Hepatocyte (in vitro differentiated cells): ENCODE measurements at regions not wholly inside any gene's neighbourhood (a gene's known extent, or its start where the extent isn't known, plus 50 kb on each side); places are given as distances from the start of the nearest gene placed in this dataset.

Experiments
- DNase-seq: peaks from one replicate; pipeline ENCODE4 v3.0.0-alpha.2; 2016; ENCODE audit warnings: low spot score
- H2AFZ ChIP-seq: fragments of 200-600 bp; sonication (generic); 2 replicates; pipeline ENCODE4 v1.6.0; 2016; ENCODE audit warnings: antibody characterized with exemption, mild to moderate bottlenecking
- H3K27ac ChIP-seq: fragments of 200-600 bp; sonication (generic); 2 replicates; pipeline ENCODE4 v1.5.1; 2016; ENCODE audit warnings: mild to moderate bottlenecking
- H3K27me3 ChIP-seq: fragments of 200-600 bp; sonication (generic); 2 replicates; pipeline ENCODE4 v1.6.1; 2016
- H3K36me3 ChIP-seq: fragments of 200-600 bp; sonication (generic); replicated peaks from 2 replicates; pipeline ENCODE4 v1.5.1; 2016; ENCODE audit warnings: low read depth; ENCODE audit not compliant: insufficient read depth
- H3K4me1 ChIP-seq: fragments of 200-600 bp; sonication (generic); 2 replicates; pipeline ENCODE4 v1.5.1; 2016; ENCODE audit warnings: mild to moderate bottlenecking, moderate library complexity; ENCODE audit not compliant: insufficient read depth
- H3K4me2 ChIP-seq: fragments of 200-600 bp; sonication (generic); 2 replicates; pipeline ENCODE4 v1.6.0; 2016
- H3K4me3 ChIP-seq: fragments of 200-600 bp; sonication (generic); 2 replicates; pipeline ENCODE4 v1.5.1; 2016; ENCODE audit warnings: mild to moderate bottlenecking
- H3K79me2 ChIP-seq: fragments of 200-600 bp; sonication (generic); 2 replicates; pipeline ENCODE4 v1.6.0; 2017; ENCODE audit warnings: mild to moderate bottlenecking
- H3K9me2 ChIP-seq: fragments of 200-600 bp; sonication (generic); replicated peaks from 2 replicates; pipeline ENCODE4 v1.6.0; 2017; ENCODE audit warnings: mild to moderate bottlenecking; ENCODE audit not compliant: insufficient read depth
- H3K9me3 ChIP-seq: fragments of 200-600 bp; sonication (generic); 2 replicates; pipeline ENCODE4 v1.5.1; 2016; ENCODE audit warnings: low read depth, mild to moderate bottlenecking
- H4K20me1 ChIP-seq: fragments of 200-600 bp; sonication (generic); 2 replicates; pipeline ENCODE4 v1.6.0; 2016; ENCODE audit warnings: mild to moderate bottlenecking; ENCODE audit not compliant: insufficient read depth, poor library complexity, severe bottlenecking
- CTCF ChIP-seq: fragments of 200-600 bp; sonication (generic); IDR thresholded peaks from 2 replicates; pipeline ENCODE4 v1.5.1; 2016; ENCODE audit warnings: antibody characterized with exemption, mild to moderate bottlenecking; ENCODE audit not compliant: poor library complexity
- EZH2 ChIP-seq: fragments of 200-600 bp; sonication (generic); IDR thresholded peaks from 2 replicates; pipeline ENCODE4 v1.6.1; 2016; ENCODE audit warnings: antibody characterized with exemption, mild to moderate bottlenecking, borderline replicate concordance
- EZH2phosphoT487 ChIP-seq: fragments of 200-600 bp; sonication (generic); IDR thresholded peaks from one replicate; pipeline ENCODE4 v1.6.1; 2018; ENCODE audit warnings: antibody characterized with exemption, mild to moderate bottlenecking, low read depth, moderate library complexity; ENCODE audit not compliant: unreplicated experiment, severe bottlenecking
- WGBS: methylation state at CpG from one replicate; pipeline ENCODE4 v1.1.6; 2016; ENCODE audit warnings: low lambda C conversion rate; ENCODE audit errors: missing lambda C conversion rate; 5-methylcytosine and 5-hydroxymethylcytosine counted together

- 75% methylated on average over 8 of the region's 8 CpGs for WGBS
- Histone ChIP-seq H3K4me2 (no peak overlapping the region), H3K27me3 (no peaks in the 10 kb centered on the region), H3K9me3 (no peaks in the 10 kb centered on the region), H3K36me3 (no peaks in the 10 kb centered on the region), H3K79me2 (no peaks in the 10 kb centered on the region), H3K4me3 (no peak overlapping the region), H3K27ac (no peak overlapping the region), H3K9me2 (no peaks in the 10 kb centered on the region), H4K20me1 (no peaks in the 10 kb centered on the region), H3K4me1 (no peaks in the 10 kb centered on the region), H2AFZ (no peak overlapping the region)
- TF ChIP-seq EZH2 (no peak), EZH2phosphoT487 (no peak), CTCF (no peak)
- DNase-seq, result no peak
Measured at GRCh38 chr9:65411901-65412300, 126.9 kb upstream of the FOXD4L5 start.

DNA sequence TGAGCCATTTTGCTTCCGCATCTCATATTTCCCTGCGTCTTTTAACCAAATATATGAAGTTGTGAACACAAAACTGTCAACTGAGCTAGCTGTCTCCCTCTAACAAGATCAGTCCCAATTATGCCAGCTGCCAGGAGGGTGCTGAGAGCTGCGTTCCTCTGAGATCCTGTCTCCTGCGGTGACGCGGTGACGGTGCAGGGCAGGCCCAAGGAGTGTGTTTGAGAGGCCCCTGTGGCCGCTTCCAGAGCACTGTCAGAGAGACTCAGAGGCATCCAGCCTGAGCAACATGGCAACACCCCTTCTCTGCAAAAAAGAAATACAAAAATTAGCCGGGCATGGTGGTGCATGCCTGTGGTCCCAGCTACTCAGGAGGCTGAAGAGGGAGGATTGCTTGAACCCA, 126.3 kb upstream of the FOXD4L5 start:
- H2AFZ ChIP-seq, result no peak overlapping the region
- WGBS, result 85% methylated on average over 9 of the region's 9 CpGs
- no peaks in the 10 kb centered on the region for H3K79me2 ChIP-seq
- no peak overlapping the region for H3K27ac ChIP-seq
- no peak for DNase-seq
- H3K4me3 ChIP-seq, result no peak overlapping the region
- no peaks in the 10 kb centered on the region for H3K4me1 ChIP-seq
- no peaks in the 10 kb centered on the region for H4K20me1 ChIP-seq
- H3K9me2 ChIP-seq, result no peaks in the 10 kb centered on the region
- TF ChIP-seq EZH2phosphoT487, result no peak
- no peak for TF ChIP-seq CTCF
- no peak for TF ChIP-seq EZH2
- no peaks in the 10 kb centered on the region for H3K36me3 ChIP-seq
- H3K9me3 ChIP-seq, result no peaks in the 10 kb centered on the region
- no peaks in the 10 kb centered on the region for H3K27me3 ChIP-seq
- no peak overlapping the region for H3K4me2 ChIP-seq

- WGBS, result 57% methylated on average over 14 of the region's 14 CpGs
Measured at GRCh38 chr9:65410926-65411325, 125.9 kb upstream of the FOXD4L5 start.

More at GRCh38 chr9:65410926-65411325, 125.9 kb upstream of the FOXD4L5 start:
- Histone ChIP-seq H2AFZ (no peak overlapping the region), H3K27me3 (no peaks in the 10 kb centered on the region), H3K27ac (no peak overlapping the region), H3K4me1 (no peaks in the 10 kb centered on the region), H3K79me2 (no peaks in the 10 kb centered on the region), H3K9me2 (no peaks in the 10 kb centered on the region), H3K9me3 (no peaks in the 10 kb centered on the region), H4K20me1 (no peaks in the 10 kb centered on the region), H3K36me3 (no peaks in the 10 kb centered on the region), H3K4me2 (no peak overlapping the region), H3K4me3 (no peak overlapping the region)
- TF ChIP-seq EZH2, result no peak
- no peak for TF ChIP-seq EZH2phosphoT487
- no peak for TF ChIP-seq CTCF
- DNase-seq, result no peak
